HG03196 (cell line): ENCODE measurements at regions not wholly inside any gene's neighbourhood (a gene's known extent, or its start where the extent isn't known, plus 50 kb on each side); places are given as distances from the start of the nearest gene placed in this dataset.

Experiments
- ATAC-seq: cut with Tn5 transposase; IDR thresholded peaks from one replicate; pipeline ENCODE4 v1.9.1; 2021; ENCODE audit not compliant: unreplicated experiment

DNA sequence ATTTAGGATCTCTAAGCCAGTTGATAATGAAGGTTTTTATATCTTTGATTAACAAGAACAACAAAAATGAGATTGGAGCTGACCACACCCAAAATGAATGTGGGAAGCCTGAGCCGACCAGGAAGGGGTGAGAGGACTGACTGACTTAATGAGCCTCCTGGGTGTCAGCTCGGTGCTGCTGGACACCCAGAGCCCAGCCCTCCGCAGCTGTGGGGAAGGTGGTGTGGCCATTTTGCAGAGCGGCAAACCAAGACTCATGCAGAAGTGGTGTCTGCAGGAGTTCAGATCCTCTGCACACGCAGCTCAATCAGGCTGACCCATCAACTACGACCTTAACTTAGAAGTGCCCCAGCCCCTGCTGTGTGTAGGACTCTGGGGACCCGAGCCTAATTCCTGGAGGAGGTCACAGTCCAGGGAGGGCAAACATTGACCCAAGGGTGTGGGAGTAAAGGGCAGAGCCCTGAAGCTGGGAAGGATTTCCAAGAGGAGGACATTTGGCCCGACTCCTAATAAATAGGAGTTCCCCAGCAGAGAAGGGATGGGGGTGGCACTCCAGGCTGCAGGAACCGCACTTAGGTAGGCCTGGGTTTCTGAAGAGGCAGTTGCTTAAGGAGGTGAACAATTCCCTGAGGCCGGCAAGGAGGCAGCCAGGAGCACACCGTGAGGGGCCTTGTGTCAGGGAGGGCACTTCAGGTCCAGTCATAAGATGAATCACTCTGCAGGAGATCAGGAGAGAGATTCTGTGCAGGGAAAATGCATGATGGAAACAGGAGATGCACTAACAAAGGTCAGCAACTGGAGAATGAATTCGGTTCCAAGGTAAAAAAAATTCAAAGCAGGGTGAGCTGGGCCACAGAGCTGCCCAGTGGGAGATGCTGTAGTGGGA, 197.1 kb upstream of the TPM1 start:
- ATAC-seq = no peak

DNA sequence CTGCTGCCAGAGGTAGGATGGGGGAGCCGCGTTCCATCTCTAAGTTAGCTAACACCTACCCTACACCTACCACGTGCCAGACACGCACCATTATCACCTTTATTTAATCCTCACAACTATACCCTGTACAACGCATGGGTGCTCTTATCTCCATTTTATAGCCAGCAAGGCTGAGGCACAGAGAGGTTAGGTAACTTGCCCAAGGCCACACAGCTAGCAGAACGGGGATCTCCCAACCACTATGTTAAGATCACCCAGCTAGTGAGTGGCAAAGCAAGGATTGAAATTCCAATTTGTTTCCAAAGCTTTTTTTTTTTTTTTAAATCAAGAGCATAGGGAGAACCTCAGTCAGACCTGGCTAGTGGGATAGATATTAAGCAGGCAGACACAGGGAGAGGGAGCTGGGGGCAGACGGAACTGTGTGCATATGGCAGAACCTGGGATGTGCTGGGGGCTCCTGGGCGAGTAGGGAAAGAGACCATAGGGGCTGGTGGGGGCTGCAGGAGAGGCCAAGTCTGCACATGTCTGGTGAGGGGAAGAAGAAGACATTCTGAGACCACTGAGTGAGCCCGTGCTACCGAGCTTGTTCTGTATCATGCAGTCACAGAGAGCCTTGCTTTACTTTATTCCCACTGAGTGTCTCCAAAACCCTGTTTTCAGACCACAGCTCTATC, 196.3 kb upstream of the TPM1 start:
- ATAC-seq = no peak

GRCh38 chr15:62846805-62847495, 195.6 kb upstream of the TPM1 start:
- ATAC-seq = no peak

GRCh38 chr15:62847900-62848489, 194.6 kb upstream of the TPM1 start:
- no peak for ATAC-seq

- ATAC-seq = no peak
Measured at GRCh38 chr15:62848632-62849050, 193.9 kb upstream of the TPM1 start.

- ATAC-seq = no peak
Measured at GRCh38 chr15:62849316-62850106, 193.0 kb upstream of the TPM1 start.

DNA sequence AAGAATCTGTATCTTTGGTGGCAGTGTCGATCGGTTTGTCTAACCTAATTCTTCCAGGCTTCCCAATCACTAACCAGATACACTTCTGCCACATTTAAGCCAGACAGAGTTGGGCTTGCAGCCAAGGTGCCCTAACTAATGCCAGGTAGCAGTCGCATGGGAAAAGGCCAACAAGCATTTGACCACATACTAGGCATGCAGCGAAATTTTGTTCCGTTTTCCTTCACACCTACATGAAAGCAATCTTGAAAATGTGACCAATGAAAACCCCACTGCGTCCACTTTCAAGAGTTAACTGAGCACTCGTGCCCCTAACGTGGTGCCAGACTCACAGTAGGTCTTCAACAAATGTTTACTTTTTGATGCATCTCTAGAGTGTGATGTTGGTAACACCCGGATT, 192.2 kb upstream of the TPM1 start:
- no peak for ATAC-seq

DNA sequence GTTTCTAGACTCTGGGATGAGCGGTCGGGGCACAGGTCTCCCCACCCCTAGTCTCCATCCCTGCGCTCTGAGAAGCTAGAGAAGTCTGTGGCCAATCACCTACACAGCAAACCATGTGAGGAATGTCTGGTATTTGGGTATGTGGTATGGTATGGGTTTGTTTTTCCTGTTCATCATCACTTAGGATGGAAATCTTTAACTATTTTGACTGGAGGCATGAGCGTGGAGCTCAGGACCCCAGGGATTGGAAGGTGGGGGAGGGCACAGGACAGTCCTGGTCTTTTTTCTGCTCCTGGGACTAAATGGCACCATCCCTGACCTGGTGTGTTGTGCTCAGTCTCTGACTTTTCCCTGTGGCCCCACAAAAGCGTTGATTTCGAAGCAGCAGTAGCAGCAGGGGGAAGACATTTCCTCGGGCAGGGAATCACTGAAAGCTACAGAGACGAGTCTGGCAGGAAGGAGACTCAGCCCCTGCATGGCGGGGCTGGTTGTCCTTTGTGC, 191.7 kb upstream of the TPM1 start:
- ATAC-seq = no peak

GRCh38 chr15:62853114-62853840, 189.3 kb upstream of the TPM1 start:
- ATAC-seq = no peak

DNA sequence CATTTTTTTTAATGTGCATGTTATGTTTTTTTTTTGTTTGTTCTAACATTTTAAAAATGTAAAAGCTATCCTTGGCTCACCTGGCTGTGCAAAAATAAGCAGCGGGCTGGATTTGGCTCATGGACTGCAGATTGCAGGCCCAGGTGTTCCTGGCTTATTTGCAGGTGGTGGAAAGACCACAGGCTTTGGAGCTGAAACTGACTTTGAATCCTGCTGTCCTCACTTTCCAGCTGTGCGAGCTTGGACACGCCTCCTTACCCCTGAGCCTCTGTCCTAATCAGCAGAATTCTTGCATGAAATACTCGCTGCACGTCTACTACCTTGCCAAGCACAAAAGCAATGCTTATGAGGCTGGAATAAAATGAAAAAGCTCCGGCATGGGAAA, 188.7 kb upstream of the TPM1 start:
- ATAC-seq = no peak

GRCh38 chr15:62854420-62855084, 188.0 kb upstream of the TPM1 start:
- ATAC-seq = no peak

DNA sequence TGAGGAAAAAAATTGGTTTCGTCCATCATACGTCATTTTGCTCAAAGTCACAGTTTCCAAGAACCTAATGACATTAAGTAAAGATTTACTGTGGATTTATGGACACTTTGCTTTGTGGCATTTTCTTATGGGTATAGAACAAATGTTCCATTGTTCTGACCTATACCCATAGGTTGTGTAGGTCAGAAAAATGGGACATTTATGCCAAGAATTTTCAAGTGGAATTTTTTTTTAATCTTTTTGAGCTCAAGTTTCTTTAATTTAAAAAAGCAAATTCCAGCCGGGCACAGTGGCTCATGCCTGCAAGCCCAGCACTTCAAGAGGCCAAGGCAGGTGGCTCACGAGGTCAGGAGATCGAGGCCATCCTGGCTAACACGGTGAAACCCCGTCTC, 187.5 kb upstream of the TPM1 start:
- no peak for ATAC-seq

DNA sequence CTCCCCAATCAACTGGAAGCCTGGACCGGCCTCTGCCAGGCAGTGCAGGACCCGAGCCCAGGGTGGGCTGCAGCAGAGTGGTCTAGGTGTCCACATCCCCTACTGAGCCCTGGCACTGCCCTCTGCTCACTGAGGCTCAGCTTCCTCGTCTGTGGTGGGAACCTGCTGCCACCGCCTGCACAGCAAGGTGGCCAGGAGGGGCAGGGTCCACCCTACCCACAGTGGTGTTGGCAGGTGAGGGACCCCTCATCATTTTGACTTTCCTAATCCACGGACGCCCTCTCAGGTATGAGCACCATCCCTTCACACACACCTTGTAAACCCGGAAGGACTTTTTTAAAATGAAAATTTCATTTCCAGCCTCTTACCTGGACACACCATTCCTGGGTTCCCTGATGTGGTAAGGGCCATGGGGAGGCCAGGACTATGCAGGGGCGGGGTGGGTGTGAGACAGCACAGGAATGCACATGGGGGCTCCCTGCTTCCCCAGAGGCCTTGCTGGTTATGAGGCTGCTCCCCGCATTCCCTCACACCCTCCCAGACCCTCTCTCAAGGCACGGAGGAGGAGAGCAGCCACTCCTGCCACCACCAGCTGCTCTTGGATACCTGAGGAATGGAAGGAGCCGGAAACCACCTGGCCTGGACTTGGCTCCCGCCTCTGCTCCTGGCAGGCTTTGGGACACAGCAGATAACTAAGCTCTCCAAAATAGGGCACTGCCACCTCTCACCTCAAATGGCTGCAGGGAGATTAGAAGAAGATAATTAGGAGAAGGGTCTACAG, 185.9 kb upstream of the TPM1 start:
- no peak for ATAC-seq

DNA sequence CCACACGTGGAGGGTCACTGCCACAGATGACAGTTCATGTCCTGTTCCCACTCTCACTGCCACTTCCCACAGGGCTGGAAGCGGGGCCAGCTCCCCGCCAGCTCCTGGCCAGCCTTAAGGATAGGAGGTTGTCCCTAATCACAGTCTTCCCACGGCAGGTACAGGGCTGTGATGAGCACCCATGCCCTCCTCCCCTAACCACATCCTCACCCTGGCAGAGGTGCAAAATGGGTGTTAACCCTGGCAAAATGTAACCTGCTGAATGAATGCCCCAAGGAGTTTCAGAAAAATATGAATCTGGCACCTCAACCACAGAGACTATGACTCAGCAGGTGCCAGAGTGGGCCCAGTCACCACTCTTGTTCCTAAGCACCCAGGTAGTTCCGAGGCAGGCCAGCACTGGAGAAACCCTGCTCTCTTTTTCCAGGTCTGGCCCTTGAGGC, 185.1 kb upstream of the TPM1 start:
- no peak for ATAC-seq

DNA sequence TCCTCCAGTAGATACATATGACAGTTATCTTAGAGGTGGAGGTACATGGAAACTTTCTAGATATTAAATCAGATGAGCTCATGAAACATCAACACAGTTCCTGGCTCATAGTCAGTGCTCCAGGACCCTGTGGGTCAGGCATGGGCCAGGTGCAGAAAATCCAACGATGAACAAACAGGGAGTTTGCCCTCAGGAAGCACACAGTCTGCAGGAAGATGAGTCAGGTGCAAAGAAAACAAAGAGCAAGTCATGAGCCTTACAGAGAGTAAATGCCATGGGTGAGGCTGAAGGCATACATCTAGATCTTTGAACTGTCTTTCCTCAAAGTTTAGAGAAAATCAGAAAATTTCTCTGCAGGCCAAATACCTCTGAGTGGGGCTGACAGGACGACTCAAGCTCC, 184.2 kb upstream of the TPM1 start:
- no peak for ATAC-seq

GRCh38 chr15:62862717-62863116, 179.8 kb upstream of the TPM1 start:
- no peak for ATAC-seq

DNA sequence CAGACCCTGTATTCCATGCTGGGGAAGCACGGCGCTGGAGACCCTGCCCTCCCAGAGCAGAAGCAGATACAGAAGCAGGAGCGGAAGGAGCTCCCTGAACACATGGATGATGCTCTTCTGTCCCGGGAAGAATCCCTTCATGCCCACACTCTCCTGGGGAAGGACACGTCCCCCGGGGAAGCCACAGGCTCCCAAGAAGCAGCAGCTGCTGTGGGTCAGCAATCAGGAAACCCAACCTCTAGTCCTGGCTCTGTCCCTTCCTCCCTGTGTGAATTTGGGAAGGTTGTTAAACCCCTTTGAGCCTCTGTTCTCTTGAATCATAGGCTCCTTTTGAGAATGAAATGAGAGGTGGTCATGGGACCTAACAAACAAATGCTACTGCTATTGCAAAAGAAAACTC, 176.2 kb upstream of the TPM1 start:
- no peak for ATAC-seq

DNA sequence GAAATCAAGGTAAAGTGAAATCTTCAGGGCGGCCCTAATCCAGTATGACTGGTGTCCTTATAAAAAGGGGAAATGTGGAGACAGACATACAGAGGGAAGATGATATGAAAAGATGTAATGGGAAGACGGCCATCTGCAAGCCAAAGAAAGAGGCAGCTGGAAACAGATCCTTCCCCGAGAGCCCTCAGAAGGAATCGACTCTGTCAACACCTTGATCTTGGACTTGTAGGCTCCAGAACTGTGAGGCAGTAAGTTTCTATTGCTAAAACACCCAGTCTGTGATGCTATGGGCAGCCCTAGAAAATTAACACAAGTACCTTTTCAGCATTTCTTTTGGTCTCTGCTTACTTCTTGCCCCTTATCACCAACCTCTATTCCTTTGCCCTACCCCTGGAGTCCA, 174.7 kb upstream of the TPM1 start:
- no peak for ATAC-seq

DNA sequence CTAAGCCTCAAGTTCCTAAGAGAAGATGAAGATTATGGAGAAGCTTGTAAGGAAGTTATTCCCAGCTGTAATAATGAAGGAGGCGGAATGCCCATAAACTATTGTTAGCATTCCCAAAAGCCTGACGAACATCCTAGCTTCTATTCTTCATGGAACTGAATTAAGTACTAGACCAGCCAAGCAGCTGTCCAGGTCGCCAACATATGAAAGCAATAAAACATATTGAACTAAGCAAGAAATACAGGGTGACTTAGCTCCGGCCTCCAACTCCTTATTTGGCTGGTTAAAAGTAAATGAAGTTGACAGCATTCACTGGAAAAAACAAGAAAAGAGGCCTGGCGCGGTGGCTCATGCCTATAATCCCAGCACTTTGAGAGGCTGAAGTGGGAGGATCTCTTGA, 174.0 kb upstream of the TPM1 start:
- ATAC-seq = no peak
